SIG-M5 (cell line): ENCODE measurements at regions not wholly inside any gene's neighbourhood (a gene's known extent, or its start where the extent isn't known, plus 50 kb on each side); places are given as distances from the start of the nearest gene placed in this dataset.
"Not testable (repeated sequence)": the region's sequence is repeated elsewhere in the genome, so short reads cannot be mapped to it uniquely, and the experiment has no call there.

Experiments used
- DNase-seq: peaks from one replicate; lab custom pipeline; 2025; lab: John Stamatoyannopoulos, UW

DNA sequence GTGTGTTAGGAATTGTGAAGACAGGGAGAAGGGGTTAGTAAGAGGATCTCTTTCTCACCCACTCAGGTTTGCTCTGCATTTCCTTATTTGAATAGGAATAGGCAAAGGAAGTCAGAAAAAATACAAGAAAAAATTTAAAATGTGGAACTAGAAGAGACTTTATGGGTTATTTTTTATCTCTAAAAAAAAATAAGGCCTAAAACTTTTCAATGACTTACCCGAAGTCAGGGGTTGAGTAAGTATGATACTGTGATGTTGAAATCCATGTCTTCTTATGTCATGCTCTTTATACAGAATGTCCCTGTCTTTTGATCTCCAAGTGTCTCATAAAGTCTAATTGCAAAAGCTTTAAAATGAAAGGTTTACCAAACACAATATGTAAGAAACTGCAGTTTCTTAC is 148.3 kb upstream of the PIK3R1 start:
- no peak for DNase-seq

DNA sequence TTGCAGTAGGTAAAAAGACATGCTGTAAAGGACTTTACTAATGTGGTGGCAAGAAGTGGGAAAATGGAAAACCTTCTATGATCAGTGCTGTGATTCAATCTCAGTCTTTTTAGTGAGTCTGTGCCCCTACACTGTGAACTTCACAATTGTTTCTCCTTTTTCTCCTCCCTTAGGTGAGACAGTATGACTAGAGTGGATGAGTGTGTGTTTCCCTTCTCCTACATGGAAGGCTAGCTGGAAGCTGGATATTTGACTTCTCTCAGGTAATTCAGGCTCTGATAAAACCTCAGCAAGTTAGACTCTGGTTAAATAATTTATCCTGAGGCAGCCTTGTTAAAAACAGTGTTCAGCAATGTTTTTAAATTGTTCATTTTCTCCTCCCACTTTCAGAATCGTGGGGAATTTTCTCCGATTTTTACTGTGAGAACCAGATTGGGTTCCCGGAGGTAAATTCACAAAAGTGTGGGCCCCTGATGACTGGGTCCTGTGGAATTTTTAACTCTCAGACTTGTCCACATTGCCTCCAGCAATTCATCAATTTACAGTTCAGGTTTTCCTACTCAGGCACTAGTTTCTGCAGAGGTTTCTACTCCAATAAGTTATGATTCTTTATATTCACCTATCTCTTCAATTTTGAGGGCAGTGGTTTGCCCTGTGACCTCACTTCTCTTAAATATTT is 149.1 kb upstream of the PIK3R1 start:
- no peak for DNase-seq

DNA sequence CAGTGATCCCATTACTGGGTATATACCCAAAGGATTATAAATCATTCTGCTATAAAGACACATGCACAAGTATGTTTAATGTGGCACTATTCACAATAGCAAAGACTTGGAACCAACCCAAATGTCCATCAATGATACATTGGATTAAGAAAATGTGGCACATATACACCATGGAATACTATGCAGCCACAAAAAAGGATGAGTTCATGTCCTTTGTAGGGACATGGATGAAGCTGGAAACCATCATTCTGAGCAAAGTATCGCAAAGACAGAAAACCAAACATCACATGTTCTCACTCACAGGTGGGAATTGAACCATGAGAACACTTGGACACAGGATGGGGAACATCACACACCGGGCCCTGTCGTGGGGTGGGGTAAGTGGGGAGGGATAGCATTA is 150.2 kb upstream of the PIK3R1 start:
- not testable (repeated sequence) for DNase-seq

DNA sequence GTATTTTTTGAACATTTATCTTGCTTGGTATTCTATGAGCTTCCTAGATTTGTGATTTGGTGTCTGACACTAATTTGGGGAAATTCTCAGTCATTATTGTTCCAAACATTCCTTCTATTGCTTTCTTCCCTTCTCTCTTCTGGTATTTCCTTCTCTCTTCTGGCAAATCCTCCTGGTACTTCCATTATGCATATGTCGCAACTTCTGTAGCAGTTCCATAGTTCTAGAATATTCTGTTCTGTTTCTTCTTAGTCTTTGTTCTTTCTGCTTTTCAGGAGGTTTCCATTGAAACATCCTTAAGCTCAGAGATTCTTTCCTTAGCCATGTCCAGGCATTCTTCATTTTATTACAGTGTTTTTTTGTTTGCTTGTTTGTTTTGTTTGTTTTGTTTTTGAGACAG is 155.2 kb upstream of the PIK3R1 start:
- no peak for DNase-seq

DNA sequence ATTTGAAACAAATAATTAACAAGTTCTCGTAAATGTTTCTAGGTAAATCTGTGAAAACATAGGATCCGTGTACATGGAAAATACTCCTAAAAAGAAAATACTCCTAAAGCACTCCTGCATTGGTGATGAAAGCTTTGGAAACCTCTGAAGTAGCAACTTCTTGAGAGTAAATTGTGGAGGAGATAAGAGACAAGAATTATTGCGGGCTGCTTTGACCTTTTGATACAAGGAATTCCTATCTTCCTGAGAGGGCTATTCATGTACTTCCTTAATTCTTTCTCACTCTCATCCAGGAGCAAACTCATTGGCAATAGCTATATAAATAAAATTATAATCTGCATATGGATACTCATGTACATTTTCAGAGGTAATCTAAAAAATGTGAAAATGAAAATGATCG is 158.4 kb upstream of the PIK3R1 start:
- no peak for DNase-seq

DNA sequence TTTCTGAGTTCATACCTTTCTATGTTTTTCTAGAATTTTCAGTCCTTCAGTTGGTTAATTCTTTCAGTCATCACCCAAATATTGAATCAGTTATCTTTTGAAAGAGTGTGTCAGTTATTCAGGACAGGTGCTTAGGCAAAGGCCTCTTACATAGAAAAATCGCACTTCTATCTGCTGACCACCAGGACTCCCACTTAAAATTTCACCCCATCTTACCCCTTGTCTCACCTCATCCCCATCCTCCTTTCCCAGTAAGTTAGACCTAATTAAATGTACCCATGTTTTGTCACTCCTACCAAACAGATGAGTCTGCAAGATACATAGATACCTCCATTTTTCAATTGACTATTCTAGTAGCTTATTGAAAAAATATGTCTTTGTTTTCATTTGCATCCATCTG is 159.9 kb upstream of the PIK3R1 start:
- DNase-seq = no peak

DNA sequence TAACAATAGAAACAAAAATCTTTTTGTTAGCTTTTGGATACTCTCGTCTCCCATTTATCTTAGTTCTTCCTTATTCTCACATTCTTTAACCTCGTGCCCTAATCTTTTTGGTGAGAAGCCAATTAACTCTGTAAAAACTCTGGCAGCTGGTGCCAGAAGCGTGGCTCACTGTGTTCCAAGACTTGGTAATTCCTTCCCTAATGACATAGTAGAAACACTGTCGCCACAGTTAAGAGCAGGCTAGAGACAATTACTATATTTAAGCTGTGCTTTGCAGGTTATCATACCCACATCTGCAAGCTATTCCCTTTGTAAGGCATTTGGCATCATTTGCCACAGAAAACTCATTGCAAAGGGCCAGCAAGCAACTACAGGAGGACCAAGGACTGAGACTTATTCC is 160.9 kb upstream of the PIK3R1 start:
- DNase-seq = no peak

DNA sequence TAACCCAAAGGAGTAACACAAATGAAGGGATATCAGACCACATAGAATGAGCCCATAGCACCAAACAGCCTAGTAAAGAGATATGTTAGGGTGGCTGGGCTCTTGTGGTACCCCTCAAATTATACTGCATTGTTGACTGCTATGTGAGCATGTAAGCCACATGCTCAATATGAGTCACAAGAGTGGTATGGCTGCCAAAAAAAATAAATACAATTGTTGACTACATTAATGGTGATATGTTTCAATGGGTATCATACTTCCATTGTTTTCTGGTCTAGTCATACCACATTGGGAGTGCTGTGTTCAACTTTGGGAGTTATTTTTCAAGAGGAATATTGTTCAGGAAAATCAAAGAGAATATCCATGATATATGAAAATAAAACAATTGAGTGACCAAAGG is 162.4 kb upstream of the PIK3R1 start:
- DNase-seq = no peak

DNA sequence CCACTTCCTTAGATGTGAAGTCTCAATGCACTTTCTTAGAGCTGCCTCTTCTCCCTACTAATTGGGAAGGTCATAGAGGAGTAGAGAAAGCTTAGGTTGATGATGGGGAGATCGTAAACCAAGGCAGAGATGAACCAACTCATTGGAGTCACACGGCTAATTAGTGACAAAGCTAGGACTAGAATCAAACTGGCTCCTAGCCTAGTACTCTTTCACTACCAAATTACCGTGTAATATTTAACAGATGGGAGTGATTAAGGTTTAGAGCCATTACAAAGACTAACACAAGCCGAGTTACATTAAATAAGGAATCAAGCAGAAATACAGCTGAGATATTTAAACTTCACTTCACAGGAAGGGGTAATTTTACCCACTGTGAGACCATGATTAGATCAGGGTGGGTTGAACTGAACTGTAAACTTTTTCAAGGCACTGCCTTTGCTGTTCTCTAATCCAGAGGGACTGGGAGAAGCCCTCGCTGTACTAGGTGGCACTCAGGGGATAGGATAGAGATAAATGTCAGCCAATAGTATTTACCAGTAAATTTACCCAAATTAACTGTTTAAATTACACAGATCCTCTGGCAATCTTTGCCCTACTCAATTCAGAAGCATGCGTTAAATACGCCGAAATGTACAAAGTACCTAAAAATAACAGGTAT is 166.4 kb upstream of the PIK3R1 start:
- no peak for DNase-seq

DNA sequence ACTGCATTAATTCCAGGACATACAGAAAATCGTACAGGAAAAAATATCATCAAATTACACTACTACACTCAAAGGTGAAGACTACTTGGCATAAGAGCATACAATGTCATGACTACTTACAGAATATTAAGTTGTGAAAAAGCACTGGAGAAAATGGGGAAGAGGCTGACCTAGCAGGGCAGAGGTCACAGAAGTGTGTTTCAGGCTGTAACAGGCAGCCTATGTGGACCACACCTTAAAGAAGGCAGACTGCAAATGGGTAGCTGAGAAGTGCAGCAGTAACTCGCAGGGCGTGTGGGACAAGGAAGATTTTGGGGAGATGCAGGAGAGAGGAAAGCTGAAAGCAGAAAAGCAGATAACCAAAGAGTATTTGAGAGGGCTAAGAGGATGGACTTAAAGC is 167.0 kb upstream of the PIK3R1 start:
- DNase-seq = no peak

DNA sequence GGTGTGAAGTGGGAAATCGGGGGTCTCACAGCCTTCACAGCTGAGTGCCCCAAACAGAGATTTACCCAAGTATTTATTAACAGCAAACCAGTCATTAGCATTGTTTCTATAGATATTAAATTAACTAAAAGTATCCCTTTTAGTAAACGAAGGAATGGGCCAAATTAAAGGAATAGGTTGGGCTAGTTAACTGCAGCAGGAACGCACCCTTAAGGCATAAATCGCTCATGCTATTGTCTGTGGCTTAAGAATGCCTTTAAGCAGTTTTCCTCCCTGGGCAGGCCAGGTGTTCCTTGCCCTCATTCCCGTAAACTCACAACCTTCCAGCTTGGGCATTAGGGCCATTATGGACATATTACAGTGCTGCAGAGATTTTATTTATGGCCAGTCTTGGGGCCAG is 167.5 kb upstream of the PIK3R1 start:
- not testable (repeated sequence) for DNase-seq

DNA sequence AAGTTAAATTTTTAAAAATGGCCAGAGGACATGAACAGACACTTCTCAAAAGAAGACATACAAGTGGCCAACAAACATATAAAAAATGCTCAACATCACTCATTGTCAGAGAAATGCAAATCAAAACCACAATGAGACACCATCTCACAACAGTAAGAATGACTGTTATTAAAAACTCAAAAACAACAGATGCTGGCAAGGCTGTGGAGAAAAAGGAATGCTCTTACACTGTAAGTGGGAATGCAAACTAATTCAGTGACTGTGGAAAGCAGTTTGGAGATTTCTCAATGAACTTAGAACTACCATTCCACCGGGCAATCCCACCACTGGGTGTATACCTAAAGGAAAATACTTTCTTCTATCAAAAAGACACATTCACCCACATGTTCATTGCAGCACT is 168.5 kb upstream of the PIK3R1 start:
- DNase-seq = no peak

DNA sequence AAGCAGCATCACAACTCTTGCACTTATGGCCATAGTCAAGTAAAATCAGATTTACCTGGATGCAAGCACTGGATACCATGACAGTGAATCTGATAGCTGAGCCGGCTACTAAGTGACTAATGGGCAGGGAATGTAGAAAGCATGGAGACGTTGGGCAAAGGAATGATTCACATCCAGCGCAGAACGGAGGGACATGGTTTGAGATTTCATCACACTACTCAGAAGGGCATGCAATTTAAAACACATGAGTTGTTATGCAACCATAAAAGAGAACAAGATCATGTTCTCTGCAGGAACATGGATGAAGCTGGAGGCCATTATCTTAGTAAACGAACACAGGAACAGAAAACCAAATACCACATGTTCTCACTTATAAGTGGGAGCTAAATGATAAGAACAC is 169.1 kb upstream of the PIK3R1 start:
- DNase-seq = peak; percentile 58

DNA sequence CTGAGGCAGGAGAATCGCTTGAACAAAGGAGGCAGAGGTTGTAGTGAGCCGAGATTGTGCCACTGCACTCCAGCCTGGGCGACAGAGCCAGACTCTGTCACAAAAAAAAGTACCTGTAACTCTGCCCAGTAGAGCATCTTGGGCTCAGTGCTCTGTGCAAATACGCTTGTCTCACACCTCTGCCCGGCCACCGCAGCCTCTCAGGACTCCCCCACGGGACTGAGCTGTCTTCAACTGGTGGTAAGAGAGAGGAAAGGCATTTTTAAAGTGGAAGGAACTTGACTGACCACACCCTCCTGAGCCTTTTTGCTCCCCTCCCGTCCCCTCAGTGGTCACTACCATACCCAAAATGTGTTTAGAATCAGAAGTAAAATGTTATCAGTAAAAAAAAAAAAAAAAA is 174.3 kb upstream of the PIK3R1 start:
- no peak for DNase-seq

DNA sequence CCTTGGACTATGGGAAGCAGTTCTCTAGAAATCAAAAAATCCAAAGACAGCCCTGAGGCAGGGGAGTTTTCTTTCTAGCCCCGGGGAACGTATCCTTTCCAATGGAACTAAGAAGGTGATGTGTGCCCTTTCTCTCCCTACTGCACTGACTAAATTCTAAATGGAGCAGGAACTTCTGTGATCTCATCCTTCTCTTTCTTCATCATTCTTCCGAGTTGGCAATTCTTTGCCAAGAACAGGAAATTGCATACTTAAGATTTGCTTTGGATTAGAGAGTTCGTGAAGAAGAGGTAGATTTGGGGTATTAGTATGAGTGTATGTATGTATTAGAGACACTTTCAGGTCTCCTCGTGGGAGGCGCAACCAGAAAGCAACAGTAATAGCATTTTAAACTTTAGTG is 178.0 kb upstream of the PIK3R1 start:
- DNase-seq = no peak

DNA sequence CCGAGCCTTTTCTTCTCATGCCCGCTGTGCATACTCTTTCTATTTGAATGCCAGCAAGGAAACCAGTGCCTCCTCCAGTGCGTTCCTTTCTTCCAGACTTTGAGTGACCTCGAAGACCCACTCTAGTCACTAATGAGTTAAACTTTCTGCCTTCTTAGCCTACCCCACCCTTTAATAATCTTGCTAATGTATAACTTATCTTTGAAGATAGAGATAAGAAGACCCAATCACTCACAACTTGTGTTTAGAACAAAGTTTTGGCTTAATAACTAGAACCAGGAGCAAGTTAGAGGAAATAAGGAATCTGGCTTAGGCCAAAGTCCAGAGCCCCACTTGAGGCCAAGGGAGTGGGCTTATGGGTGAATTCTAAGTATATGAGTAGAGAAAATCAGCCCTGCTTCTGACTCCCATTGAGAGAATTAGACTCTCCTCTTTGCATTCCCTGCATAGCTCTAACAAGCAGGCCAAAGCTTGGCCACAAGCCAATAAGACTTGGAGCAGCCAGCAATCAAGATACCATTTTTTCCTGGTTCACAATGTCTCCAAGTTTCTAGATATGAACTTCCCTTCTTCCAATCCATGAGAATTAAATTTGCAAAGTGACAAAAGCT is 181.5 kb upstream of the PIK3R1 start:
- DNase-seq = no peak

DNA sequence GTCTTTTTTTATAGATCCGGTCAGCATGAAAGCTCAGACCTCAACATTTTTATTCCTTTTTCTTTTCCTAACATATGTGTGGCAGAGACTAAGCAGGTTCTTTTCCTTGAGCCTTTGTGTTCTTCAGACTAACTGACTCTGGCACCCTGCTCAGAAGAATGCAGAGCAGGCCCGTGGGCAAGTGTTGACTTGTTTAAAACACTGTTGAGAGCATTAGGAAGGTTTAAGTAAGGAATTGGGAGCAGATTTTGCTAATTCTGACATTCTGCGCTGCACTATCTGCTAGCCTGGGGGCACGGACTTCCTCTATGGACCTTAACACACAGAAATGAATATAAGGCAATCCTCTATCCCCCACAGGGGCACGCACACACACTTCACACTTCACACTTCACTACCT is 182.5 kb upstream of the PIK3R1 start:
- DNase-seq = no peak

DNA sequence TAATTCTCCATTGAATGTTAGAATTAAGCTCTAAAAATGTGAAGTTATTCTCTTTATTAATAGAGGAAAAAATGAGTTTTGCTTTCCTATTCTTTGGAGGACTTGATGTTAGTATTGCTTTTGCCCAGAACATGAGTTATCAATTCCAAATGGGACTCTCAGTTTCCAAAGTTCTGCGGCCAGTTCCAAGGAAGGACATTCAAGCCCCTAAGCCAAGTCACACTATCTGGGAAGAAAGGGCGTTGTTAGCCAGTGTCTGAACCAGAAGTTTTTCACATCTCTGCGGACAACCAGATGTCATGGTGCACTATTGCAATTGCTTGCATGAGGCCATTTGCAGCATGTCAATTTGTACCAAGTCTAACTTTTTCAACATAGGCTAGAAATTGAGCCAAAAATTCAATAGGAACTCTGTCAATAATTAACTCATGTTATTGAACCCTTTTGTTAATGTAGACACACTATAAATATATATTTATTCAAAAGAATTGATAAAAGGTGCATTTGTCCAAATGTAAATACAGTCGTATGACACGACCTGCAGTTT is 183.3 kb upstream of the PIK3R1 start:
- DNase-seq = no peak

DNA sequence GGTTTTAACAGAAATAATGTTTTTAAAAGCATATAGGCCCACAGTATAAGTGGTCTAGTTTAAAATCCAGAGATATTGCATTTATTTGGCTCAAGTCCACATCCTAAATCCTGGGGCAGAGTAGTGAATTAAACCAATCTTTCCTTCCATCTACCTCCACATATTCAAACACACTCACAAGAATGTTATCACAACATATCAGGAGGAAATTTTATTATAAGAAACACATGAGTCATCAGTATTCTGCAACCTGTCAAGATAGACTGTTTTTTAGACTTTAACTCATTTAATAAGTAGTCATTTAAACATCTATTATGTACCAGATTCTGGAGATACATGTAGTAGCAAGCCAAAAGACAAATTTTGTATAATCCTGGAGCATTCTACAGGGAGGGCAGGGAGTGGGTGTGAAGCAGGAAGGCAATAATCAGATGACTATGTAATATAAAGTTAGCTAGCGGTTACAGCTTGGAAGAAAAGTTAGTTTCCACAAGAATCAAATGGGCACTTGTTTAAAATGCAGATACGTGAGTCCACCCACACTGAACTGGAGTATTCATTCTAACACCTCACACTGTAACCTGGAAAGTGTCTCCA is 187.3 kb upstream of the PIK3R1 start:
- no peak for DNase-seq

DNA sequence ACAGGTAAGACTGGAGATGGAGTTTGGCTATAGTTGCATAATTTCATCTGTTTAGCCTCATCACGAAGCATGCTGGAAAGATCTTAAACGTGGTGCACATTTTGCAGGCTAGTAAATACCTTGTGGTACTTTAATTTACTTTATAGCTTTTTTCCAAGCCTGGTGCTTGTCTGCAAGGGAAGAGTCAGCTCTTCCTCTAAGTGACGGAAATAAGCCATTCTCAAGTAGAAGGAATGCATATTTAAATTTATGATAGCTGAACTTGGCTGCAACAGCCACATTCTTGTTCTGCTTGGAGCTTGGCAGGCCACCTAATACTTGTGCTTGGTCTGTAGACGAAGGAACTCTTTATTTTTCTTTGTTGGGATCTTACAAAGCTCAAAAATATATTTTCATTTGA is 188.0 kb upstream of the PIK3R1 start:
- DNase-seq = no peak

DNA sequence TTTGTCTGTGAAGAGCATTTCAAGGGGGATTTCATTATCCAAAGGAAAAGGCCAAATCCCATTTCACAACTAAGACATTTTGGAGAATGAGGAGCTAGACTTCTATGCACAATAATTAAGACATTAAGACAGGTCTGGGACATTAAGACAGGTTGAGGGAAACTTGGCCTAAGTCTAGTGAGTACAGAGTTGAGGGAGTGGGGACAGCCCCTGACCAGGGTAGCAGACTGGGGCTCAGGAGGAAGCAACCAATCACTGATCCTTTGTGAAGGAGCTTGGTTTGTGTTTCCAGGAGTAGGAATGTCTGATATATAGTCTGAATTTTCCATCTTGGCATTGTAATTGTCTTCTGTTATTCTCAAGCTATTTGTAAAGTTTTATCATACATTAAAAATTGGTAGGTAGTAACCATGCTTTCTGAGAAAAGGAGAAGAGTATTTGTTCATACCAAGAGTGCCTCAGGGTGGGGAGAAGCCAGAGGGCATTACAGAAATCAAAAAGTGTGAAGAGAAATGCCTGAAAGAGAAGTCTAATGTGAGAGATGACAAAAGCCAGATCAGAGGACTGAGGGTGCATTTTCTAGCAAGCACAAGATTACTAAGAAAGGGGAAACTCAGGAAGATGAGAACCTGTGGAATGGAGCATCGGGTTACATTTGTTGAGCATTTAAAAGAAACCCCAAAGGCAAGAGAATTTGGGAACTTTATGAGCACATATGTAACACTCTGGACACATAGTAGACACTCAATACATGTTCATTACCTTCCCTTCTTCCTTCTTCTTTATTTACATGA is 189.3 kb upstream of the PIK3R1 start:
- no peak for DNase-seq

DNA sequence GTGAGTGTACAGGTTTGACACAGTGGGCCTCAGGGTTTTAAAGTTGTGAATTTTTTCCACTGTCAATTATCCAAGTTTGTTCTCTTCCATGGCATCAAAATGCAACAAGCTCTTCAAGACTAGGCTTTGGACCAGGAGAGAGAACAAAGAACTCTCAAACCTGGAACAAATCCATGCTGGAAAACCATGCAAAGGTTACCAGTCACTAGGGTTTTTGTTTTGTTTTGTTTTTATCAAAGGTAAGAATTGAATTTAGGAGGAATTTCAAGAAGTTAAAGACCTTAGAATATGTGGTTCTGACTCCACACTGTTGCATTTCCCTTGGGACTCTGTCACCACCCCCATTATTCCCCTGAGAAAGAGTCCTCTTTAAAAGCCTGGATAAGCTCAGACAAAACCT is 191.1 kb upstream of the PIK3R1 start:
- no peak for DNase-seq
